ENCODE measurements at regions not wholly inside any gene's neighbourhood (a gene's known extent, or its start where the extent isn't known, plus 50 kb on each side); places are given as distances from the start of the nearest gene placed in this dataset.
A peak's percentile ranks its signal among the peaks of the same experiment; 100 is the strongest.

DNA sequence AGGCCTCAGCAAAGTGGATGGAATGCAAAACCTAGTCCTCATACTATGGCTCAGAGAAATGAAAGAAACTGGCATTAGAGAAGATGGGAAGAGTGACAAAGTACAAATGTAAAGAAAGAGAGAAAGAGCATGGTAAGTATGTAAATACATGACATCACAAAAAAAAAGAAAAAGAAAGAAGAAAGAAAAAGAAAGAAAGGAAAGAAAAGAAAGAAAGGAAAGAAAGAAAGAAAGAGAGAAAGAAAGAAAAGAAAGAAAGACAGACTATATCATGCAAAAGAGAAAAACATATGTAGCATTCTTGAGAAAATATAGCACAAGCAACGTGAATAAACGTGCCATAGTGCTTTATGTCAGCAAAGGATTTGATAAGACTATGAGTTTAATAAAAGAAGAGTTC is 76.1 kb upstream of the CACHD1 start:
- no peaks in the 10 kb centered on the region for H3K27me3 ChIP-seq (ENCODE audit: control insufficient read depth, extremely low read depth, insufficient read depth, low read length)
- H3K4me1 ChIP-seq (ENCODE audit: control insufficient read depth, extremely low read depth, insufficient read depth, low read length): no peaks in the 10 kb centered on the region
- DNase-seq (ENCODE audit: low read depth, low spot score): no peak
- dilution Hi-C loops (cut with MboI; ENCODE audit: extremely low pct_ligation_motif_present, low sequenced_read_pairs): no loop called here
- no peaks in the 10 kb centered on the region for H4K20me1 ChIP-seq (ENCODE audit: control insufficient read depth, extremely low read depth, insufficient read depth, low read length)
- no peak overlapping the region for H3K27ac ChIP-seq (ENCODE audit: control insufficient read depth, insufficient read depth, low read length)
- TF ChIP-seq EZH2 (IDR thresholded peaks at IDR 0.05; ENCODE audit: low read length): no peak
- TF ChIP-seq, protein P1, sequence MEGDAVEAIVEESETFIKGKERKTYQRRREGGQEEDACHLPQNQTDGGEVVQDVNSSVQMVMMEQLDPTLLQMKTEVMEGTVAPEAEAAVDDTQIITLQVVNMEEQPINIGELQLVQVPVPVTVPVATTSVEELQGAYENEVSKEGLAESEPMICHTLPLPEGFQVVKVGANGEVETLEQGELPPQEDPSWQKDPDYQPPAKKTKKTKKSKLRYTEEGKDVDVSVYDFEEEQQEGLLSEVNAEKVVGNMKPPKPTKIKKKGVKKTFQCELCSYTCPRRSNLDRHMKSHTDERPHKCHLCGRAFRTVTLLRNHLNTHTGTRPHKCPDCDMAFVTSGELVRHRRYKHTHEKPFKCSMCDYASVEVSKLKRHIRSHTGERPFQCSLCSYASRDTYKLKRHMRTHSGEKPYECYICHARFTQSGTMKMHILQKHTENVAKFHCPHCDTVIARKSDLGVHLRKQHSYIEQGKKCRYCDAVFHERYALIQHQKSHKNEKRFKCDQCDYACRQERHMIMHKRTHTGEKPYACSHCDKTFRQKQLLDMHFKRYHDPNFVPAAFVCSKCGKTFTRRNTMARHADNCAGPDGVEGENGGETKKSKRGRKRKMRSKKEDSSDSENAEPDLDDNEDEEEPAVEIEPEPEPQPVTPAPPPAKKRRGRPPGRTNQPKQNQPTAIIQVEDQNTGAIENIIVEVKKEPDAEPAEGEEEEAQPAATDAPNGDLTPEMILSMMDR (optimal IDR thresholded peaks at IDR 0.05 in 1 of 3, IDR thresholded peaks at IDR 0.05 in 1 of 3, conservative IDR thresholded peaks at IDR 0.05 in 1 of 3; ENCODE audit: extremely low read depth in 1 of 3, insufficient read depth in 2 of 3, low read length in 3 of 3): no peak
- no peaks in the 10 kb centered on the region for H3K9me1 ChIP-seq (ENCODE audit: control insufficient read depth, extremely low read depth, insufficient read depth, low read length)
- H3K9ac ChIP-seq (ENCODE audit: control insufficient read depth, extremely low read depth, insufficient read depth, low read length): no peak overlapping the region
- FAIRE-seq: no peak
- no peaks in the 10 kb centered on the region for H3K79me2 ChIP-seq (ENCODE audit: control insufficient read depth, insufficient read depth, low read length)
- no peak overlapping the region for H3K4me2 ChIP-seq (ENCODE audit: control insufficient read depth, extremely low read depth, insufficient read depth, low read depth, low read length)
- H2AFZ ChIP-seq (ENCODE audit: control insufficient read depth, low read length): no peak overlapping the region
- no peaks in the 10 kb centered on the region for H3K36me3 ChIP-seq (ENCODE audit: control insufficient read depth in 2 of 2, extremely low read depth in 1 of 2, insufficient read depth in 2 of 2, low read length in 2 of 2)
- no peak overlapping the region for H3K4me3 ChIP-seq (ENCODE audit: control insufficient read depth in 2 of 3, extremely low read depth in 1 of 3, insufficient read depth in 2 of 3, low read depth in 1 of 3, low read length in 3 of 3)
- H3K9me3 ChIP-seq (ENCODE audit: control insufficient read depth, low read depth, low read length): no peaks in the 10 kb centered on the region

DNA sequence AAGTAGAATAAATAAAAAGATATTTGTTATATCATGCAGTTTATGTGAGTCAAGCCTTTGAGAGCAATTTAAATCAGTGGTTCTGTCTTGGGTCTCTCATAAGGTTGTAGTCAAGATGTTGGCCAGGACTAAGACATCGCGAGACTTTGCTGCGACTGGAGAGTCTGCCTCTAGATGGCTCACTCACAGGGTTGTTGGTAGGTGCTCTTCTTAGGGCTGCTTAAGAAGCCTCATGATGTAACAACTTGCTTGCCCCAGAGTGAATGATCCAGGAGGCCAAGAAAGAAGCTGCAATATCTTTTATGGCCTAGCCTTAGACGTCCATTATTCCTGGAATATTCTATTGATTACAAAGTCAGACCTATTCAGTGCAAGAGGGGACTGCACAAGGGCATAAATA is 73.1 kb upstream of the CACHD1 start:
- H3K27ac ChIP-seq (ENCODE audit: control insufficient read depth, insufficient read depth, low read length): no peak overlapping the region
- no peak overlapping the region for H3K4me2 ChIP-seq (ENCODE audit: control insufficient read depth, extremely low read depth, insufficient read depth, low read depth, low read length)
- TF ChIP-seq, protein P1 (optimal IDR thresholded peaks at IDR 0.05 in 1 of 3, IDR thresholded peaks at IDR 0.05 in 1 of 3, conservative IDR thresholded peaks at IDR 0.05 in 1 of 3; ENCODE audit: extremely low read depth in 1 of 3, insufficient read depth in 2 of 3, low read length in 3 of 3): peak in 2 of 3 experiments; percentile 12 to 30
- TF ChIP-seq EZH2 (IDR thresholded peaks at IDR 0.05; ENCODE audit: low read length): no peak
- no peaks in the 10 kb centered on the region for H3K36me3 ChIP-seq (ENCODE audit: control insufficient read depth in 2 of 2, extremely low read depth in 1 of 2, insufficient read depth in 2 of 2, low read length in 2 of 2)
- H2AFZ ChIP-seq (ENCODE audit: control insufficient read depth, low read length): no peak overlapping the region
- H3K27me3 ChIP-seq (ENCODE audit: control insufficient read depth, extremely low read depth, insufficient read depth, low read length): no peaks in the 10 kb centered on the region
- no peaks in the 10 kb centered on the region for H3K9me3 ChIP-seq (ENCODE audit: control insufficient read depth, low read depth, low read length)
- no peaks in the 10 kb centered on the region for H4K20me1 ChIP-seq (ENCODE audit: control insufficient read depth, extremely low read depth, insufficient read depth, low read length)
- H3K4me1 ChIP-seq (ENCODE audit: control insufficient read depth, extremely low read depth, insufficient read depth, low read length): no peaks in the 10 kb centered on the region
- dilution Hi-C loops (cut with MboI; ENCODE audit: extremely low pct_ligation_motif_present, low sequenced_read_pairs): no loop called here
- H3K9me1 ChIP-seq (ENCODE audit: control insufficient read depth, extremely low read depth, insufficient read depth, low read length): no peaks in the 10 kb centered on the region
- DNase-seq (ENCODE audit: low read depth, low spot score): no peak
- no peak overlapping the region for H3K4me3 ChIP-seq (ENCODE audit: control insufficient read depth in 2 of 3, extremely low read depth in 1 of 3, insufficient read depth in 2 of 3, low read depth in 1 of 3, low read length in 3 of 3)
- H3K9ac ChIP-seq (ENCODE audit: control insufficient read depth, extremely low read depth, insufficient read depth, low read length): no peak overlapping the region
- H3K79me2 ChIP-seq (ENCODE audit: control insufficient read depth, insufficient read depth, low read length): no peaks in the 10 kb centered on the region
- FAIRE-seq: peak; percentile 9
